LNCAP (cell line): ENCODE measurements at regions not wholly inside any gene's neighbourhood (a gene's known extent, or its start where the extent isn't known, plus 50 kb on each side); places are given as distances from the start of the nearest gene placed in this dataset.

Source experiments
- TF ChIP-seq, protein P1 (sequence below): fragments of 450-650 bp; IDR thresholded peaks from 2 replicates; pipeline ENCODE4 v1.5.1; 2017; ENCODE audit warnings: mild to moderate bottlenecking

DNA sequence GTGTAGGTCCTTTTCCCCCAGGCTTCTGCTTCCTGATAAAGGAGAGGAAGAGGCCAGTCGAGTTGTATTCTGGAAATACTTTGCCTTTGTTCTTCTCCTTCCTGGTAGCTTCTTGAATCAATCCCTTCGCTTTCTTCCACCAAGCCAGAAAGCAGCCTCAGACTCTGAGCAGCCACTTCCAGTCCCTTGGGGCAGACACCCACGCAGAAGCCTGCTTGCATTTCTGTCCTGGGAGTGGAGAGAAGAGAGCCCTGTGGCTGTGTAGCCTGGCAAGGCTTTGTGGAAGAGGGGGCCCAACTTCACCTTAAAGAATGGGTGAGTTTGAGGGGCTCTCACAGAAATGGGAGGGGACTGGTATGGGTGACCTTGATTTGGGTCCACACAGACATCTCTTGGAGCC lies 211.0 kb upstream of the SSTR4 start:
- TF ChIP-seq, protein P1, sequence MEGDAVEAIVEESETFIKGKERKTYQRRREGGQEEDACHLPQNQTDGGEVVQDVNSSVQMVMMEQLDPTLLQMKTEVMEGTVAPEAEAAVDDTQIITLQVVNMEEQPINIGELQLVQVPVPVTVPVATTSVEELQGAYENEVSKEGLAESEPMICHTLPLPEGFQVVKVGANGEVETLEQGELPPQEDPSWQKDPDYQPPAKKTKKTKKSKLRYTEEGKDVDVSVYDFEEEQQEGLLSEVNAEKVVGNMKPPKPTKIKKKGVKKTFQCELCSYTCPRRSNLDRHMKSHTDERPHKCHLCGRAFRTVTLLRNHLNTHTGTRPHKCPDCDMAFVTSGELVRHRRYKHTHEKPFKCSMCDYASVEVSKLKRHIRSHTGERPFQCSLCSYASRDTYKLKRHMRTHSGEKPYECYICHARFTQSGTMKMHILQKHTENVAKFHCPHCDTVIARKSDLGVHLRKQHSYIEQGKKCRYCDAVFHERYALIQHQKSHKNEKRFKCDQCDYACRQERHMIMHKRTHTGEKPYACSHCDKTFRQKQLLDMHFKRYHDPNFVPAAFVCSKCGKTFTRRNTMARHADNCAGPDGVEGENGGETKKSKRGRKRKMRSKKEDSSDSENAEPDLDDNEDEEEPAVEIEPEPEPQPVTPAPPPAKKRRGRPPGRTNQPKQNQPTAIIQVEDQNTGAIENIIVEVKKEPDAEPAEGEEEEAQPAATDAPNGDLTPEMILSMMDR: no peak

DNA sequence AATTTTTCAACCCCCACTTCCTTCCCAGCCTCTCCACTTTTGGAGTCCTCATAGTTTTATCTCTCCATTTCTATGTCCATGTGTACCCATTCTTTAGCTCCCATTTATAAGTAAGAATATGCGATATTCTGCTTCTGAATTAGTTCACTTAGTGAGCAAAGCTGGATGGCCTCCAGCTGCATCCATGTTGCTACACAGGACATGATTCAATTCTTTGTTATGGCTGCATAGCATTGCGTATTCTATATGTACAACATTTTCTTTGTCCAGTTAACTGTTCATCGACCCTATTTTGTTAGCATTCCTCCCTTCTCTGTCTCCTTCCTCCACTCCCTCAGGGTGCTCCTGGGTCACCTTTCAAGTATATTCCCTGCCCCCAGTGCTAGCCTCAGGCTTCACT lies 210.0 kb upstream of the SSTR4 start:
- TF ChIP-seq, protein P1: no peak

DNA sequence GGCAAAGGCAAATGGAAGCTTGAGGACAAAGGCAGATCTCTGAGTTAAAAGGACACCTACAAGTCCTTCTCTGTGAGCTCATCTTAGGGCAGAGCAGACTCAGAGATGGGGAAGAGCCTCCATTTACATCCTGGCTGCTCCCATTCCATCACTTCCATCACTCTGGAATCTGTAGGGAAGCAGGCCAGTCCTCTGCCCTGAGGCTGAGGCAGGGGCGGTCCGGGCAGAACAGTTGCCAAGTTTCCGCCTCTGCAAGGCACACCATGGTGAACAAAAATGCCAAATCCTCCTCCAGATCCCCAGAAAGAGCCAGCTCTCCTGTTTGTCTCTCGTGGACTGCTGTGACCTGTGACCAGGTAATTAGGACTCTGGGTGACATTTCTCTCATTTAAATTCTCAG lies 209.6 kb upstream of the SSTR4 start:
- TF ChIP-seq, protein P1: no peak

DNA sequence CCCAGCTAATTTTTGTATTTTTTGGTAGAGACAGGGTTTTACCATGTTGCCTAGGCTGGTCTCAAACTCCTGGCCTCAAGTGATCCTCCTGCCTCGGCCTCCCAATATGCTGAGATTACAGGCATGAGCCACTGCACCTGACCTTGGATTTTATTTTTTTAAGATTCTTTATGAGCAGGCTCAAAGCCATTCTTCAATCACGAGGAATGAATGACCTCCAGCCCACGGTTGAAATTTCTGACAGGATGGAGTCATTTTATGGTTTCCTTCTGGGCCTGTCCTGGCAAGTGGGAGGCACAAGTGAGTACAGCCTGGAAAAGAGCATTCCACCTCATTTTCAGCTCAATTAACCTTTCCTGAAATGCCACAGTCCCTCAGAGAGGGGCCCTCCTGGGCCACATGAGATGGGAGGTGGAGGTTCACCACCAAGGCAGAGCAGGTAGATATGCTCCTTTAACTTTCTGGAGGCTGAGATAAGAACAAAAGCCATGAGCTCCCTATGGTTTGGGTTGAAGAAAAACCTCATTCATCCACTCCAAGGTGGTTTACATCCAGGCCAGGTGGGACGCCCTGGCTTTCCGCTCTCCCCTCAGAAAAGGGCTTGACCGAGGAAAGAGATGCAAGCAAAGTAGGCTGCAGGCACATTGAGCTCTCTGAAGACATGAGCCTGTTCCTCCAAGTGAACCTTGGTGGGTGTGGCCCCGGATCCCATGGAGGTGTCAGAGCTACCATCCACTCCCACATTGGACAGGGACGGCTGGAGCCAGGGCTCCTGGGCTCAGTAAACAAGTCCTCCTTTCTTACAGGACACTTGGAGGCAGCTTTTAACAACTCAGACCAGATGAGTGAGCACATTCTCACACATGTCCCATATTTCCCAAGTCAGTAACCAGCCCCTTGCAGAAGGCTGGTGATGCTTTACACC lies 208.5 kb upstream of the SSTR4 start:
- TF ChIP-seq, protein P1: no peak

DNA sequence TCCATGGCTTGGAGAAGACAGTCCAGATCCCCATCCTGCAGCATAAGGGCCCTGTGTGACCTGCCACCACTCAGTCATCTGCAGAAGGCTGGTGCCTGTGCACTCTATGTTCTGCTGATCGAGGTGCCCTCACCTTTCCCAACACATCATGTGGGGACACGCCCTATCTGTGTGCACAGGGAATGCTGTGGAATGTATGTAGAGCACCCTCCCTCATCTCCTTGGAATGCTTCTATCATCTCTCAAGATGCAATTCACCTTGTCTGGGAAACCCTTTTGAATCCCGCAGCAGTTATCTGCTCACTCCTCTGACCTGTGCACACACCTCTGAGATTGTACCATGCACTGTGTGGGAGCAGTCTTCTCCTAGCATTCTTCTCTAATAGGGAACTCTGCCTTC lies 207.2 kb upstream of the SSTR4 start:
- TF ChIP-seq, protein P1: no peak

DNA sequence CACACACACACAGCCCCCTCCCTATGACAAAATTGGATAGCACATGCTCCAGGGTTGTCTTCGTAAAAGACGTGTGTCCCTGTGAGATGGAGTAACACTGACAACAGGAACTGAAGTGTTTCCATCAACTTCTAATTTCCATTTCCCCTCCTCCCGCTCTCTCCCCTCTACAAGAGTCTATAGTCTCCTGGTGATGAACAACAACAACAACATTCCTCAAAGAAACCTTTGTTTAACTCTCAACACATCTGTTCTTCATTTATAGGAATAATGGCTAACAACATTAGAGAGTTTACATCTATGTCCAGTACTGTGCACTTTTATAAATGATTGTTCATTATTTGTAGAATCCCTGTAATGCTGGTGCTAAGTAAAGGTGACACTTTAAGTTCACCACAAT lies 205.8 kb upstream of the SSTR4 start:
- TF ChIP-seq, protein P1: no peak

DNA sequence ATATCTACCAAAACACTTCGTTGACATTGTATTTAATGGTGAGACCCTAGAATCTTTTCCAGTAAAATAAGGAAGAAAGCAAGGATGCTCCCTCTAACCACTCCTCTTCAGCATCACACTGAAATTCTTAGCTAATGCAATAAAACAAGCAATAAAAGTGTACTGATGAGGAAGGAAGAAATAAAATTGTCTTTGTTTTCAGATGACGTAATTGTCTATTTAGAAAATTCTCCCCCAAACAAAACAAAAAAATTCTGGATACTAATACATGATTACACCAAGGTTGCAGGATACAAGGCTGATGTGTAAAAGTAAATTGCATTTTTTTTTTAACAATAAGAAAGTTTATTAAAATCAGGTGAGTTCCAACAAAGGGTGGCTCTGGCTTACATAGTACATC lies 205.0 kb upstream of the SSTR4 start:
- TF ChIP-seq, protein P1: no peak

DNA sequence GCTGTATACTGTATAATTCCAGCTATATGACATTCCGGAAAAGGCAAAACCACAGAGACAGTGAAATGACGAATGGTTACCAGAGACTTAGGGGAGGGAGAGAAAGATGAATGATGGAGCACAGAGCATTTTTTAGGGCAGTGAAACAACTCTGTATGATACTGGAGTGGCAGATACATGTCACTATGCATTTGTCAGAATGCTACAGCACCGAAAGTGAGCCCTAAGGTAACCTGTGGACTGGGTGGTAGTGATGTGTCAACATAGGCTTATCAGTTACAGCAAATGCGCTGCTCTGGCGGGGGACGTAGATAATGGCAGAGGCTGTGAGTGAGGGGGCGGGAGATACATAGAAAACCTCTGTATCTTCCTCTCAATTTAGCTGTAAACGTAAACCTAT lies 201.3 kb upstream of the SSTR4 start:
- TF ChIP-seq, protein P1: no peak
